Mammary epithelial cell (primary cell): ENCODE measurements at regions not wholly inside any gene's neighbourhood (a gene's known extent, or its start where the extent isn't known, plus 50 kb on each side); places are given as distances from the start of the nearest gene placed in this dataset.

Experiments used
- CTCF ChIP-seq, 2 donors: IDR thresholded peaks in 1 of 2; conservative IDR thresholded peaks in 1 of 2; 2 replicates each; pipeline ENCODE4 v1.5.1; 2011 to 2012; ENCODE audit warnings: inconsistent platforms in 2 of 2, low read length in 2 of 2, mild to moderate bottlenecking in 2 of 2, control low read depth in 1 of 2, low read depth in 1 of 2; ENCODE audit not compliant: insufficient read depth in 1 of 2; ENCODE audit errors: extremely low read depth in 1 of 2
- EZH2 ChIP-seq: IDR thresholded peaks from 2 replicates; pipeline ENCODE4 v1.6.1; 2012; ENCODE audit warnings: low read length, inconsistent platforms, borderline replicate concordance

- TF ChIP-seq CTCF (conservative IDR thresholded peaks at IDR 0.05 in 1 of 2, IDR thresholded peaks at IDR 0.05 in 1 of 2; ENCODE audit: extremely low read depth in 1 of 2, insufficient read depth in 1 of 2, low read depth in 1 of 2, low read length in 2 of 2) (peak; percentile 50 to 74), EZH2 (no peak)
These were observed 658.5 kb upstream of the MGAT4C start for GRCh38 chr12:86914721-86915120.
